GM21619 (cell line): ENCODE measurements at regions not wholly inside any gene's neighbourhood (a gene's known extent, or its start where the extent isn't known, plus 50 kb on each side); places are given as distances from the start of the nearest gene placed in this dataset.

ENCODE experiments used
- ATAC-seq: cut with Tn5 transposase; IDR thresholded peaks from one replicate; pipeline ENCODE4 v1.9.1; 2021; ENCODE audit not compliant: unreplicated experiment

DNA sequence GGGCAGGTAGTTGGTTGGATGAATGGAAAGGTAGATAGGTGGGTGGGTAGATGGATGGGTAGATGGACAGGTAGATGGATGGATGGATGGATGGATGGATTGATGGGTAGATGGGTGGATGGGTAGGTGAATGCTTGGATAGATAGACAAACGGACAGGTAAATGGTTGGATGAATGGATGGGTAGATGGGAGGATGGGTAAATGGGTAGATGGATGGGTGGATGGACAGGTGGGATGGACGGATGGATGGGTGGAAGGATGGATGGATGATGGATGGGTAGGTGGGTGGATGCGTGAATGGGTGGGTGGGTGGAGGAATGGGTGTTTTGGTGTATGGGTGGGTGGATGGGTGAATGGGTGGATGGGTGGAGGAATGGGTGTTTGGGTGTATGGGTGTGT, 50.1 kb upstream of the ASAP2 start:
- no peak for ATAC-seq

DNA sequence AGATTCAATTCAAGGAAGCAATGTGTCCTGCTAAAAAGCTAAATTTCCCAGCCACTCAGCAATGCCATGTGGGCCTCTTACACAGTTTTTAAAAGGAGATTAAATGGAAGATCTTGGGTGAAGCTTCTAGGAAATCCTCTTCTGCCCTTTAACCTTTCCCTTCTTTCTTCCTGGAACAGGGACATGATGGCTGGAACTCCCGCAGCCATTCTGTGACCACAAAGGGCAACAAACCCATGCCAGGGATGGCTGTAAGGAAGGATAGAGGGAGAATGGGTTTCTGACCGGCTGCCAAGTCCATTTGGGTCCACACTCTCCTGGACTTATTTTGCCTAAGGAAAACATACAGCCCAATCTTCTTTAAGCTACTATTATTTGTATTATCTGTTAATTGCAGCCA, 52.6 kb upstream of the ASAP2 start:
- no peak for ATAC-seq

DNA sequence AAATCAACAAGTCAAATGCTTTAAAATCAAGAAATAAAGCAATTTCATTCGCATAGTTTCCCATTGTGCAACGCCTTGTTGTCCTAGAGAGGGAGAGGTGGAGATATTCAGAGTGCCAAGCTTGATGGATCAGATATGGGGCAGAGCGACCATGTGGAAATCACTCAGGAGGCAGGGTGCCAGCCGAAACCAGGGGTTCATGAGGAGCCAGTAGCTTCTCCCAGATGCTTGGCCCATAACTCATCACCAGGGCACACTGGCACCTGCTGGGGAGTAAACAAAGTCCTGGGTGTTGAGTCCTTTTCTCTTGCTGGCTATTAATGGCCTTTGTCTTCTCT, 53.0 kb upstream of the ASAP2 start:
- no peak for ATAC-seq

DNA sequence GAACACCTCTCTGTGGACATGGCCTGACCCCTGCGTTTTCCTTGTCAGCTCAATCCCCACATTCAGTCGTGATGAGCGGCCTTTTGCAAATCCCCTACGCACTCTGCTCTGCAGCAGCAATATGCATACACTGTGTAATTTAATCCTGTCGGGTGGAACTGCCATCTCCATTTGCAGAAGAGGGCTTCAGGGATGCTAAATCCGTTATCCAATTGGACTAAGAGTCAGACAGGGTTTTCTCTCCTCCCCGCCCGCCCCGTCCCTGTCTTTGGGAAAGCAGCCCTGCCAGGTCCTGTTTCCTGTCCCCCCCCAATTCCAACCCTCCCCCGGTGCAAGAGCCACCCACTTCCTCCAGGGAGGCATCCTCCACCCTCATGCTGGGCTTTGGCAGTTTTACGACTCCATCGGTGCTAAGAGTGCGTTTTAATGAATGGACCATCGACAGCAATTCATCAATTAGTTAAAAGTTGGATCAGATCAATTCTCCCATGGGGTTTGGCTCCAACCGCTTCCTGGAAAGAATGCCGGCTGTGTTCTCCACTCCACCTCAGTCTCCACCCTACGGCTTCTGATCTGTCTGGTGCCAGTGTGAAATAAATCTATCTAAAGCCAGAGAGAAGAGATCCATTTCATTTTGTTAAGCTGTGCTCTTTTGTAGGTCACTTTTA, 53.5 kb upstream of the ASAP2 start:
- no peak for ATAC-seq

DNA sequence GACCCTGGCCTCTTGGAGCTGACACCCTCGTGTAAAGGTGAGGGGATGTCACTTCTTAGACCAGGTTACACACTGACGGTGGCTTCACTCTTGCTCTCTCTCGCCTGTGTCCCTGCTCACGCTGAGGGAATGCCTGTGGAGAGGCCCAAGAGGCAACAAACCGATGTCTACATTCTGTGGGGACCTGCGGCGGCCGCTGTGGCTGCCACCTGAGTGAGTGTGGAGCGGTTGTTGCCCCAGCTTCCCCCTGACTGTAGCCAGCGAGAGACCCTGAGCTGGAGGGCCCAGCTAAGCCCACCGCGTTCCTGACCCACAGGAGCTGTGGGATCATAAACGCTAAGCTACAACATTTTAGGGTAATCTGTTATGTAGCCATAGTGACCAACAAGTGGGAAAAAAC, 55.7 kb upstream of the ASAP2 start:
- no peak for ATAC-seq

DNA sequence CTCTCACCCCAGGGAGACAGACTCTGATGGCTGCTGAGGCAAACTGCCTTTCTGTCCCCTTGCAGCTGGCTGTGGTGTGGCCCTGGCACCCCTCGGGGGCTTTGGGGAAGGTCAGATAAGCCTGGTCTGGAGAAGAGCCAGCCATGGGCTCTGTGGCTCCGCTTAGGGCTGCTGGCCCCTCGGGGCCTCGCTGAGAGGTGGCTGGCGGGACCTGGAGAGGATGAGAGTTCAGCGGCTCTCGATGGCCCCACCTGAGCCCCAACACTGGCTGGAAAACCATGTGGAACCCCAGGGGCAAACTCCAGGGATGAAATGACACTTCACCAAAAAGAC, 56.1 kb upstream of the ASAP2 start:
- ATAC-seq, result no peak

DNA sequence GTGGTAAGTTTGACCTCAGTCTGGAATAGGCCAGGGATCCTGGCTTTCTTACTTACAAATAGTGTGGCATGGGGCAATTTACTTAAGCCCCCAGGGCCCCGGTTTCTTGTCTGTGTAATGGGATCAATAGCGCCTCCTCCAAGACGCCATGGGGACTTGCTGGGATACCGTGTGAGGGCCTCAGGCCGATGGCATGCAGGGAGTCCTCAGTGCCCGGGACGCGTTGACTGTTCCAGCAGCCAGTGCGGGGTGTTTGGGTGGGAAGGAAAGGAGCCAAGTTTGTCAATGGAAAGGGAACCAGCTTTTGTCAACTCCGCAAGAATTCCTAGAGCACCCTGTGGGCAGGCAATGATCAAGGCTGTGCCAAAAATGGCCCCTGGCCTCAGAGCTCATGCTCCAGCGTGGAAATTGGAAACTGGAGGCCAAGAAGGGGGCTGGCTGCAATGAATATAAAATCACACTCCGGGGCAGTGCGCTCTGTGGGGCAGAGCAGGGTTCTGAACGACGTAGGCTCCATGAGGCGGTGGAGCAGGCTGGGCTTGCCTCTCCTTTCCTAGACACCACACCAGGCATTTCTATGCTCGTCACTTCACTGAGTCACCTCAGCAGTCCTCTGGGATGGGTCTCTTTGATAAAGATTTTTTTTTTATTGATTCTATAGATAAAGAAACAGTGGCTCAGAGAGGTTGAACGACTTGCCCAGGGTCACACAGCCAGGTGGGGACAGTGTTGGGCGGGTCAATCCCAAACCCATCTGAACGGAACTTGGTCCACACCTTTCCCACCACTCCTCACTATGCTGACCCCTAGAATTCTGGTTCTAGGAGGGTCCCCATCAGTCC, 56.7 kb upstream of the ASAP2 start:
- no peak for ATAC-seq

DNA sequence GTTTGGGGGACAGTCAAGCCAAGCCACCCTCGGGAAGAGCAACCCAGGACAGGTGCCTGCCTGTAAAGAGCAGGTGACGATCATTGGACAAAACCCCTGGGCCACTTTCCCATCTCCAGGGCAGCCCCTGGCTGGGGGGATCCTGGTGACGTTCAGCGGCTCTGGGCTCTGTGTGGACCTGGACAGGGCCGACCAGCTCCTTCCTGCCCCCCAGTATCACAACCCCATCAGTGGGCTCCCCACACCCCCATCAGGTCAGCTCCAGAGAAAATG, 57.3 kb upstream of the ASAP2 start:
- no peak for ATAC-seq

DNA sequence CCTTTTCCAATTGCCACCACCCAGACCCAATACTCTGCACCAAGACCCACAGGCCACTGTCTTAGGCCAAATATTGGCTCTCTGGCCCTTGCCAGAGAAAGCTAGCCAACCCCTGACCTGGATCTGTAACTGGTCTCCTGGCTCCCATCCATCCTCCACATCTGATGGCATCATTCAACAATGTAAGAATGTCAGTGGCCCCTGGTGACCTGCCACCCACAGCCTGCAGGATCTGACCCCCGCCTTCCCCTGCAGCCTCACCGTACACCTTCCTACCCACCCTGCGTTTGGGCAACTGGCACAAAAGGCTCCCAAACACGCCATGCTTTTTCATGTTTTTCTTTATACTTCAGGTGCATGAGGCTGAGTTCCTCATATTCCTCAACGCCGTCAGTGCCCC, 60.0 kb upstream of the ASAP2 start:
- ATAC-seq, result no peak

DNA sequence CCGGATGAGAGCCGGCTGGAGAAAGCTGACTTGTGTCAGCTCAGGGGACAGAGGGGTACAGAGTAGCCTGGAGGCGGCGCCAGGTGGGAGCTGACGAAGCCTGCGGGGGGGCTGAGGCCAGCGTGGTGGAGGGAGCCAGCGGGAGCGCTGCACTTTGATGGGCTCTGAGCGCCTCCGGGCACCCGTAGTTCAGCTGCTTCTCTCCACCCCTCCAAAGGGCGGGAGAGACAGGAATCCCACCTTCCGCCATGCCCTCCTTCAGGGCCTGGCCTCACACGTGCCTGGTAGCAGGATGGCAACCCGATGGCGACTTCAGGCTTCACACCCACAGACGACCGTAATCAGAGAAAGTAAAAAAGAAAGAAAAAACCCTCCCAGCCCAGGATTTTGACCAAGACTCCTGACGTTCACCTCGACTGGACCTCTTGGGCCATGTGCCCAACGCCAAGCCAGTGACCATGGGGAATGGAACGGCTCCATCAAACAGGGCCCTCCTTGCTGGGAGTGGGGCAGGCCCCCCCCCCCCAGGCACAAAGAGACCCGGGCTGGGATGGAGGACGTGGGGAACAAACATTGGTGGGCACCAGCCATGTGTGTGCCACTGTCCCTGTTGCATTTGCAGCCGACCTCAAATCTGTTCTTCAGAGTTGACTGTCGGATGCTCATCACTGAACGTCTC, 60.7 kb upstream of the ASAP2 start:
- no peak for ATAC-seq

DNA sequence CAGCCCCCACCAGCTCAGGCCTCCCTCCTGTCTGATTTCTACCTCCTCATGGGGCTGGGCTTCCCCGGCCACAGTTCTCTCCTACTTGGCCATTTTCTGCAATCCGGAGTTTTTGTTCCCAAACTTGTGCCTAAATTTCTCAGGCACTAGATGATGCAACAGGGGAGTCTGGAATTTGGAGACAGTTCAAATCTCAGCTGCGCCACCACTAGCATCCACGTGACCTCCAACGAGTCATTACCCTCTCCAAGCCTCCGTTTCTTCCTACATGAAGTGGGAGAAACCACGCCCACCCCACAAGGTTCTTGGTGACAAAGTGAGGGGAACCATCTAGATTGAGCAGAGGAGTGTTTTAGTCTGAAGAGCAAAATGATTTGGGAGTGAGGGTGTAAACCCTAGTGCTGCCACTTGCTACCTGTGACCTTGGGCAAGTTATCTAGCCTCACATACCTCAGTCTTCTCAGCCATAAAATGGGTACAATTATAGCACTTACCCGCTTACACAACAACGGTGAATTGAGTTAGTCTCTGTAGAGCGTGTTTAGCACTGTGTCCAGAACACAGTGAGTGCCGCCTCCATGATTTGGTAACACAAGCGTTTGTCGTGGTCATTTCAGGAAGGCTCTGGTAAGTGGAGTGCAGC, 61.4 kb upstream of the ASAP2 start:
- ATAC-seq, result no peak

DNA sequence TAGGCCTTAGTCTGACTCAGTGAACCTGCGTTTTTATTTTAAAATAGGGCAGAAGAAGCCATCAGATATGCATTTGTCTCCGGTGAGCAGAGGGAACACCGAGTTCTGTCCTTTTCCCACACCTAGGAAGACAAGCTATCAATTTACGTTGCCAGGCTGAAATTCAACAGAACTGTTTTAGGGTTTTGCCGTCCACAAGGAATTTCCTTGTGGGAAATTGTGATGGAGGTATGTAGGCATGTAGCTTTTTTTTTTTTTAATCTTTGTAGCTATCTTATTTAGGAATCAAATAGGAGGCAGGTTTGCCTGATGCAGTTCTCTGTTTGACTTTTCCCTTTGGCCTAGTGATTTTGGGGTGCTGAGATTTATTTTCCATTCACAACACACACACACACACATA, 62.0 kb upstream of the ASAP2 start:
- no peak for ATAC-seq

DNA sequence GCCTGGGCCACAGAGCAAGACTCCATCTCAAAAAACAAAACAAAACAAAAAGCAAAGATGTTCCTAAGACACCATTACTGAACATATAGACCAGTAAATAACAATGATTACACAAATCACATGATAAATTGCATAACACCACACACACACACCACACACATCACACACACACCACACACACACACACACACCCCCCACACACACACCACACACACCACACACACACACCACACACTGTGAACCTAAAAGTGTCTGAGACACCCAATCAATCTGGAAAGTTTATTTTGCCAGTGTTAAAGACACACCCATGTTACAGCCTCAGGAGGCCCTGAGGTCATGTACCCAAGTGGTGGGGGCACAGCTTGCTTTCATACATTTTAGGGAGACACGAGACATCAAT, 62.6 kb upstream of the ASAP2 start:
- no peak for ATAC-seq

DNA sequence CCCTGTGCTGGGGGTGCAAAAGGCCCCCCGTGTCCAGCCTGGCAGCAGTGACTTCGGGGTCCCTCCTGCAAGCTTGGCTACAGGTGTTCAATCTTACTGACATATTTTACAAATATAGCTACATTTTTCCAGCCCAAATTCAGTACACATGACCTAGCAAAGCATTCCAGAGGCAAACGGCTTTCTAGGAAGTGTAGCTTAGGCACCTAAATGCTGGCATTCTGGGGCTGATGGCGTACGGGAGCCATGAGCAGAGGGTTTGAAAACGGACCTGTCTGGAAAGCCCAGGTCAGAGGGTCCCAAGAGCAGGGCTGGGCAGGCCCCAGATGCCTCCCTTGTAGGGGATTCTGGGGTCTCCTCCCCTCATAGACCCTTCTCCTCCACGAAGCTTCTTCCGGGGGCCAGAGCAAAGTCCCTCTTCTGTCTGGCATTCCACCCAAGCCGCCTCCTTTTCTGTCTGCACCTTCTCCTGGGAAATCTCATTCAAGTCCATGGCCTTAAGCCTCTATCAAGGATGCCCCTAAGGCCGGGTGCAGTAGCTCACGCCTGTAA, 63.3 kb upstream of the ASAP2 start:
- ATAC-seq, result no peak

DNA sequence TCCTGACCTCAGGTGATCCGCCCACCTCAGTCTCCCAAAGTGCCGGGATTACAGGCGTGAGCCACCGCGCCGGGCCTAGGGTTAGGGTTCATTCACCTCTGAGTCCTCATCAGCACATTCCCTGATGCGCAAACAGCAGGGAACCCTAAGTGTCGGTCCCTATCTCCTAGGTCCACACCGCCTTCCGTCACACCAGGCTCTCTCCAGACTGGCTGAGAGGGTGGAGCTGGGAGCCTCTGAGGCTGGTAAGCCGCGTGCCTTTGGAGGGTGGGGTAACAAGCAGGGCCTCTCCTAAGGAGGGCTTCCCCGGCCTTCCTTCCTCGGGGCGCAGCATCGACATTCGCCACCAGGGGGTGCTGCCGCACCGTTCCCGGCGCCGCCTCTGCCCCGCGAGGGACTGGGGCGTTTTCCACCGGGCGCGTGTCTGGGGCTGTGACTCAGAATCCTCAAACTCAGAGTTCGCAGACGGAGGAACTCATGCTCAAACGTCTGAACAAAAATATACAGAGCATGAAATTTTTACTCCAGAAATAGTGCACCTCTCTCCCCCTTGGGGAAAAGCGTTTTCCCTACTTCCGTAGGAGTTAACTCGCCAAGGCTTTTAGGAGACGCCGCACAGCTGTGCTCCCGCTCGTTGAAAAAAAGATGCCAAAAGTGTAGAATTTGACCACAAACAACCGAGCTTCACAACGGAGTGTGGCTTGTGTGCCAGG, 63.9 kb upstream of the ASAP2 start:
- peak; percentile 81 for ATAC-seq

DNA sequence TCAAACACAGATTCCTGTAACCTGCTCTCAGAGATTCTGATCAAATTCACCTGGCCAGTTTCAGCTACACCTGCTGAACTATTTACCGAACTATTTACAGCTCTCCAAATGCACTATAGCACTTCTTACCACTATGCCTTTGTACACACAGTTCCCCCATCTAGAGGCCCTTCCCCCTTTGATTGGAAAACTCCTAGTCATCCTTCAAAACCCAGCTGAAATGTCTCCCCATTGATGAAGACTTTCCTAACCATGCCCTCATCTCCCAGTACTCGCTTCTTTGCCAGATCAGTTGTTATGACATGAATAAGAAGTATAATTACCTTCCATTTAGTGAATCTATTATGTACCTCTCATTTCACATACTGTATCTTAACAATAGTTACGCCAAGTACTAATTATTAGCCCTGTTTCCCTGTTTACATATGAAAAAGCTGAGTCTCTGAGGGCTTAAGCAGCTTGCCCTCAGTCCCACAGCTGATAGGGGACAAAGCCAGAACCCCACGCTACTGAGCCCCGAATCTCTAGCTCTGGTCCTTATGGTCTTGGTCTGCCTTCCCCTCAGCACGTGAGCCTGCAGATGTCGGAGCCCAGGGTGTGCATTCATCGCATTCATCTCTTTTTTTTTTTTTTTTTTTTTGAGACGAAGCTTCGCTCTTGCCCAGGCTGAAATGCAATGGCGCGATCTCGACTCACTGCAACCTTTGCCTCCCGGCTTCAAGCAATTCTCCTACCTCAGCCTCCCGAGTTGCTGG, 64.7 kb upstream of the ASAP2 start:
- ATAC-seq, result no peak

DNA sequence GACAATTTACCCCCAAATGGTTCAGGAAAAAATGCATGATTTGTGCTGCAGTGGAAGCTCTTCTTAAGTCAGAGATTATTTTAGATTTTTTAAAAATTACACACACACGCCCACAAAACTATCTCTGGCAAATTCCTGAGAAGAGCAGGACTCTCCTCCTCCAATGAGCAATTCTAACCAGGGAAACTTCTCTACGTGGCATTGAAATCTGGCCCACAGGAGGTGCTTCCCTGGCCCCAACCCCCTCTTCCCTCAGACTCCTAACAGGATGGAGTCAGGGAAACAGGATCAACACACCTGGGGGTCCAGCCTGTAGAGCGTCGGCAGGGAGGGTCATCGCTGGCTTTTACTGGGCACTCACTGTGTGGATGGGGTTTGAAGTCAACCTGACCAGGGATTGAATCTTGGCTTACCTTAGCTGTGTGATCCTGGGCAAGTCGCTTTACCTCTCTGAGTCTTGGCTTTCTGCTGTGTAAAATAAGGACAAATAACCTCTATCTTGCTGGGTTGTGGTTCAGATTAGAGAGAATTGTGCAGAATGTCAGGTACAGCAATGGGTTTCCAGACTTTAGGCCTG, 65.4 kb upstream of the ASAP2 start:
- no peak for ATAC-seq

DNA sequence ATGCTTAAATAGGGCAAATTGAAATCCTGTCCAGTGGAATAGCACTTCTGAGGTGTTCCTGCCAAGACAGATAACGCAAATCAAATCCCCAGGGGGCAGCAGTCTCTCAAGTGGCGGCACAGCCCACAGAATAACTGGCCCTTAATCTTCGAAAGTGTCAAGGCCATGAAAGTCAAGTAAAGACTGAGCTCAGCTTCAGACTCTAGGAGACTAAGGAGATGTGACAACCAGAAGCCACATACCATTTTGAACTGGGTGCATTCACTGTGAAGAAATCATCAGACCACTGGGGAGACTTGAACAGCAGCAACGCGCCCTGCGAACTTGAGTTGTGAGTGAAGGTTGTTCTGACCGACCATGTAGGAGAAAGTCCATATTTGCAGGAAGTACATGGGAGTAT, 66.0 kb upstream of the ASAP2 start:
- ATAC-seq, result no peak

DNA sequence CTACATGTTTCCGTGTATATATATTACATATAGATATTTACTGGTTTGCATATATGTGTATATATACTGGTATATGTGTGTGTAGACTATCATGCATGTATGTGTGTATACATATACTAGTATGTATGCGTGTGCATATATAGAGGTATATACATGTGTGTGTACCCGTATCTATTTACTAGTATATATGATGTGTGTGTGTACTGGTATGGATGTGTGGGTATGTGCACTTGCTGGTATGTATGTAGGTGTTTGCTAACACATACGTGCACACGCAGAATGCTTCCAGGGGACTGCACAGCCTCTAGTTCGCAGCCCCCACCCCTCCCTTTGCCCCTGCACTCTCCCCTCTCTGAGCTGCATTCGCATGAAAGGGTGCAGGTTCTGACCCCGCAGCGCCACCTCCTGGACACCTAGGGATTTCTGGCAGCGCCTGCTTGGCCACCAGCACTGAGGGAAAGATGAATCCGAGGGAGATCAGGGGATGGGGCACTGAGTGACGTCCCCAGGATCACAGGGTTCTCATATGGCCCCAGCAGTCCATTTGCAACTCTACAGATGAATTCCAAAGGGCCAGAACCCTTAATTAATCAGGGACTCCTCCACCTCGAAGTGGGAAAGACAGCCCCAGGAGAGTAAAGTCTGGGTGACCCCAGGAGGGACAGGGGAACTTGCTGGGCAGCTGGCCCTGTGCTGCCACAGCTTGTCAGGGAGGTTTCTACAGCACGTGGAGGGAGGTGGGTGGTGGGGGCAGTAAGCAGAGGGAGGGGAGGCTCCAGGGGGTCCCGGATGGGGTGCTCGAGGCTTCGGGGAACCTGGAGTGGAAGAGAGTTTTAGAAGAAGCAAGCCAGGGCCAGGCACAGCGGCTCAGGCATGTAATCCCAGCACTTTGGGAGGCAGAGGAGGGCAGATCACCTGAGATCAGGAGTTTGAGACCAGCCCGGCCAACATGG, 66.8 kb upstream of the ASAP2 start:
- no peak for ATAC-seq
